HCT116 (cell line): ENCODE measurements at regions not wholly inside any gene's neighbourhood (a gene's known extent, or its start where the extent isn't known, plus 50 kb on each side); places are given as distances from the start of the nearest gene placed in this dataset.

Experiments used
- ATF3 ChIP-seq: IDR thresholded peaks from 2 replicates; pipeline ENCODE4 v1.6.1; 2012
- CTCF ChIP-seq, 3 experiments: fragments of 200-600 bp in 1 of 3; sonication (generic) in 1 of 3; IDR thresholded peaks in 2 of 3; conservative IDR thresholded peaks in 1 of 3; 2 replicates each; pipeline ENCODE4 v1.5.1; 2012 to 2017; ENCODE audit warnings: low read depth in 2 of 3, low read length in 2 of 3, antibody characterized with exemption in 1 of 3, borderline replicate concordance in 1 of 3, control low read depth in 1 of 3, mild to moderate bottlenecking in 1 of 3, mixed read lengths in 1 of 3, mixed run types in 1 of 3, moderate library complexity in 1 of 3; ENCODE audit not compliant: insufficient read depth in 1 of 3
- EZH2phosphoT487 ChIP-seq: fragments of 200-600 bp; IDR thresholded peaks from 2 replicates; pipeline ENCODE4 v1.6.1; 2018; ENCODE audit warnings: antibody characterized with exemption, borderline replicate concordance
- FOSL1 ChIP-seq: IDR thresholded peaks from 2 replicates; pipeline ENCODE4 v1.6.1; 2012; ENCODE audit warnings: low read depth
- MAX ChIP-seq: IDR thresholded peaks from 2 replicates; pipeline ENCODE4 v1.6.1; 2012
- POLR2A ChIP-seq: IDR thresholded peaks from 2 replicates; pipeline ENCODE4 v1.7.0; 2011; ENCODE audit warnings: borderline replicate concordance; ENCODE audit not compliant: insufficient read depth, insufficient read length; ENCODE audit errors: extremely low read depth
- POLR2AphosphoS5 ChIP-seq: IDR thresholded peaks from 2 replicates; pipeline ENCODE4 v1.6.1; 2011; ENCODE audit warnings: mild to moderate bottlenecking, low read depth, low read length, moderate library complexity
- REST ChIP-seq: IDR thresholded peaks from 2 replicates; pipeline ENCODE4 v1.6.1; 2012; ENCODE audit warnings: low read depth
- SP1 ChIP-seq: IDR thresholded peaks from 2 replicates; pipeline ENCODE4 v1.6.1; 2012; ENCODE audit warnings: low read depth
- YY1 ChIP-seq: IDR thresholded peaks from 2 replicates; pipeline ENCODE4 v1.6.1; 2011; ENCODE audit warnings: low read length, low read depth, moderate library complexity, mild to moderate bottlenecking; ENCODE audit not compliant: insufficient replicate concordance; ENCODE audit errors: extremely low read depth

GRCh38 chr2:71944183-71944550, 203.5 kb downstream of the CYP26B1 start:
- no peak for TF ChIP-seq EZH2phosphoT487
- TF ChIP-seq REST: no peak
- TF ChIP-seq YY1: no peak
- TF ChIP-seq CTCF (IDR thresholded peaks at IDR 0.05 in 2 of 3, conservative IDR thresholded peaks at IDR 0.05 in 1 of 3; ENCODE audit: borderline replicate concordance in 1 of 3, insufficient read depth in 1 of 3, low read depth in 2 of 3, low read length in 2 of 3): no peak
- no peak for TF ChIP-seq POLR2AphosphoS5
- no peak for TF ChIP-seq SP1
- TF ChIP-seq POLR2A: no peak
- TF ChIP-seq ATF3: no peak
- TF ChIP-seq FOSL1: no peak
- TF ChIP-seq MAX: no peak
